ENCODE measurements at regions not wholly inside any gene's neighbourhood (a gene's known extent, or its start where the extent isn't known, plus 50 kb on each side); places are given as distances from the start of the nearest gene placed in this dataset.
"Not testable (repeated sequence)": the region's sequence is repeated elsewhere in the genome, so short reads cannot be mapped to it uniquely, and the experiment has no call there.

- intact Hi-C loops (cut with micrococcal nuclease; ENCODE audit: unreplicated experiment), result no loop called here
- no TSS peak for BruUV-seq (replicated peaks)
- H3K4me3 ChIP-seq (ENCODE audit: low read depth, low read length, poor library complexity, severe bottlenecking), result no peak overlapping the region
- no peaks in the 10 kb centered on the region for H3K4me1 ChIP-seq (ENCODE audit: insufficient read depth, low read length, poor library complexity, severe bottlenecking)
- no peaks in the 10 kb centered on the region for H3K79me2 ChIP-seq (ENCODE audit: insufficient read depth, low read depth, low read length)
- H3K9me3 ChIP-seq (ENCODE audit: low read length), result peaks cover 1% of the 10 kb centered on the region; the same call in 1 of the 2 replicates
- DNase-seq (ENCODE audit: low spot score), result no peak
- CTCF ChIA-PET (ENCODE audit: unreplicated experiment), result no interaction called here
- no peak overlapping the region for H2AFZ ChIP-seq (ENCODE audit: low read length)
- TF ChIP-seq CTCF (conservative IDR thresholded peaks at IDR 0.05; ENCODE audit: low read length), result no peak
- TF ChIP-seq EZH2phosphoT487 (IDR thresholded peaks at IDR 0.05; ENCODE audit: borderline replicate concordance, low read depth, low read length), result no peak
- POLR2A ChIA-PET, result no interaction called here
- no peaks in the 10 kb centered on the region for H3K9me2 ChIP-seq (ENCODE audit: insufficient read depth, low read length)
- H4K20me1 ChIP-seq (ENCODE audit: insufficient read depth, low read length), result no peaks in the 10 kb centered on the region
- no peak overlapping the region for H3K27ac ChIP-seq (ENCODE audit: low read depth, low read length, poor library complexity, severe bottlenecking)
- H3K4me2 ChIP-seq (ENCODE audit: low read length), result no peak overlapping the region
- no peaks in the 10 kb centered on the region for H3K36me3 ChIP-seq (ENCODE audit: insufficient read depth, low read length)
Measured at GRCh38 chr5:25540628-25541027, 895.9 kb upstream of the CDH10 start.

- no peaks in the 10 kb centered on the region for H3K79me2 ChIP-seq (ENCODE audit: insufficient read depth, low read depth, low read length)
- no peaks in the 10 kb centered on the region for H3K9me2 ChIP-seq (ENCODE audit: insufficient read depth, low read length)
- H3K4me2 ChIP-seq (ENCODE audit: low read length), result no peak overlapping the region
- no peaks in the 10 kb centered on the region for H3K36me3 ChIP-seq (ENCODE audit: insufficient read depth, low read length)
- DNase-seq (ENCODE audit: low spot score), result no peak
- no TSS peak for BruUV-seq (replicated peaks)
- H4K20me1 ChIP-seq (ENCODE audit: insufficient read depth, low read length), result no peaks in the 10 kb centered on the region
- H2AFZ ChIP-seq (ENCODE audit: low read length), result no peak overlapping the region
- no peaks in the 10 kb centered on the region for H3K4me1 ChIP-seq (ENCODE audit: insufficient read depth, low read length, poor library complexity, severe bottlenecking)
- POLR2A ChIA-PET, result no interaction called here
- CTCF ChIA-PET (ENCODE audit: unreplicated experiment), result no interaction called here
- TF ChIP-seq EZH2phosphoT487 (IDR thresholded peaks at IDR 0.05; ENCODE audit: borderline replicate concordance, low read depth, low read length) (no peak), CTCF (conservative IDR thresholded peaks at IDR 0.05; ENCODE audit: low read length) (no peak)
- H3K4me3 ChIP-seq (ENCODE audit: low read depth, low read length, poor library complexity, severe bottlenecking), result no peak overlapping the region
- intact Hi-C loops (cut with micrococcal nuclease; ENCODE audit: unreplicated experiment), result no loop called here
- H3K27ac ChIP-seq (ENCODE audit: low read depth, low read length, poor library complexity, severe bottlenecking), result no peak overlapping the region
- no peaks in the 10 kb centered on the region for H3K9me3 ChIP-seq (ENCODE audit: low read length)
Measured at GRCh38 chr5:25539536-25539935, 894.8 kb upstream of the CDH10 start.

GRCh38 chr5:25536461-25536860 lies 891.7 kb upstream of the CDH10 start:
- DNase-seq (ENCODE audit: low spot score); H2AFZ ChIP-seq (ENCODE audit: low read length); CTCF ChIA-PET (ENCODE audit: unreplicated experiment); POLR2A ChIA-PET; H4K20me1 ChIP-seq (ENCODE audit: insufficient read depth, low read length); H3K9me3 ChIP-seq (ENCODE audit: low read length); H3K4me2 ChIP-seq (ENCODE audit: low read length); H3K9me2 ChIP-seq (ENCODE audit: insufficient read depth, low read length); intact Hi-C loops (cut with micrococcal nuclease; ENCODE audit: unreplicated experiment); H3K79me2 ChIP-seq (ENCODE audit: insufficient read depth, low read depth, low read length); H3K4me3 ChIP-seq (ENCODE audit: low read depth, low read length, poor library complexity, severe bottlenecking); H3K4me1 ChIP-seq (ENCODE audit: insufficient read depth, low read length, poor library complexity, severe bottlenecking); H3K27ac ChIP-seq (ENCODE audit: low read depth, low read length, poor library complexity, severe bottlenecking); BruUV-seq (replicated peaks); H3K36me3 ChIP-seq (ENCODE audit: insufficient read depth, low read length): not testable (repeated sequence)

Data from OCI-LY7 (cell line).